HFF-Myc (cell line): ENCODE measurements at regions not wholly inside any gene's neighbourhood (a gene's known extent, or its start where the extent isn't known, plus 50 kb on each side); places are given as distances from the start of the nearest gene placed in this dataset.

Experiments used
- DNase-seq: peaks from one replicate; pipeline ENCODE4 v3.0.0-alpha.2; 2011; ENCODE audit warnings: low read depth; ENCODE audit errors: extremely low read depth
- H3K4me3 ChIP-seq: replicated peaks from 2 replicates; pipeline ENCODE4 v1.5.1; 2011; ENCODE audit warnings: low read depth, mild to moderate bottlenecking, control low read depth, low read length
- TF ChIP-seq, protein P1 (sequence below): IDR thresholded peaks from 2 replicates; pipeline ENCODE4 v1.5.1; 2012; ENCODE audit warnings: mild to moderate bottlenecking, low read depth, low read length, control low read depth; ENCODE audit errors: missing control alignments

DNA sequence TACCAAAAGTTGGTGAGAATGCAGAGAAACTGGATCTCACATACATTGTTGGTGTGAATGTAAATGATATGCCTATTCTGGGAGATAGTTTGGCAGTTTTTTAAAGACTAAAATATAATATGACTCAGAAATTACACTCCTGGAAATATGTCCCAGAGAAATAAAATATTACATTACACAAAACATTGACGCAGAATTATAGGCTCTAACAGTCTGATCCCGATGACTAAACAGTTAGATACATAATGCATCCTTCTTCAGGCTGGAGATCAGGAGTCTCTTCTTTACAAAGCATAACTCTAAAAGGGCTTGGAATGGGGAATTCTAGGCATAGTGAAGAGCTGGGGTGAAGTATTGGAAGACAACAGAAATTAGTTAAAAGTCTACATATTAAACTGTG lies 586.2 kb upstream of the NECTIN3 start:
- no peak overlapping the region for H3K4me3 ChIP-seq
- DNase-seq = no peak
- TF ChIP-seq, protein P1, sequence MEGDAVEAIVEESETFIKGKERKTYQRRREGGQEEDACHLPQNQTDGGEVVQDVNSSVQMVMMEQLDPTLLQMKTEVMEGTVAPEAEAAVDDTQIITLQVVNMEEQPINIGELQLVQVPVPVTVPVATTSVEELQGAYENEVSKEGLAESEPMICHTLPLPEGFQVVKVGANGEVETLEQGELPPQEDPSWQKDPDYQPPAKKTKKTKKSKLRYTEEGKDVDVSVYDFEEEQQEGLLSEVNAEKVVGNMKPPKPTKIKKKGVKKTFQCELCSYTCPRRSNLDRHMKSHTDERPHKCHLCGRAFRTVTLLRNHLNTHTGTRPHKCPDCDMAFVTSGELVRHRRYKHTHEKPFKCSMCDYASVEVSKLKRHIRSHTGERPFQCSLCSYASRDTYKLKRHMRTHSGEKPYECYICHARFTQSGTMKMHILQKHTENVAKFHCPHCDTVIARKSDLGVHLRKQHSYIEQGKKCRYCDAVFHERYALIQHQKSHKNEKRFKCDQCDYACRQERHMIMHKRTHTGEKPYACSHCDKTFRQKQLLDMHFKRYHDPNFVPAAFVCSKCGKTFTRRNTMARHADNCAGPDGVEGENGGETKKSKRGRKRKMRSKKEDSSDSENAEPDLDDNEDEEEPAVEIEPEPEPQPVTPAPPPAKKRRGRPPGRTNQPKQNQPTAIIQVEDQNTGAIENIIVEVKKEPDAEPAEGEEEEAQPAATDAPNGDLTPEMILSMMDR = no peak

DNA sequence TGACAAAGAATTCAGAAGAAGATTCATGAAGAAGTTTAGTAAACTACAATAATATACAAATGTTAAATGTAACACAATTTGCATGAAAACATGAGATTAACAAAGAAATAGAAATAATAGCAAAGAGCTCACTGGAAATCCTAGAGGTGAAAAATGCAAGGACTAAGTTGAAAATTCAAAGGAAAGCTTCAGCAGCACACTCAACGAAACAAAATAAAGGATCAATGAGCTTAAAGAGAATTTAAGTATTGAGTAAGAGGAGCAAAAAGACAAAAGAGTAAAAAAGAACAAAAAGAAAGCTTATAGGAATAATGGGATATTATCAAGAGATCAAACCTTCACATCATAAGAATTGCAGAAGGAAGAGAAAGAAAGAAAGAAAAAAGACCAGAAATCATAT lies 583.8 kb upstream of the NECTIN3 start:
- no peak for DNase-seq
- TF ChIP-seq, protein P1 = no peak
- no peak overlapping the region for H3K4me3 ChIP-seq

DNA sequence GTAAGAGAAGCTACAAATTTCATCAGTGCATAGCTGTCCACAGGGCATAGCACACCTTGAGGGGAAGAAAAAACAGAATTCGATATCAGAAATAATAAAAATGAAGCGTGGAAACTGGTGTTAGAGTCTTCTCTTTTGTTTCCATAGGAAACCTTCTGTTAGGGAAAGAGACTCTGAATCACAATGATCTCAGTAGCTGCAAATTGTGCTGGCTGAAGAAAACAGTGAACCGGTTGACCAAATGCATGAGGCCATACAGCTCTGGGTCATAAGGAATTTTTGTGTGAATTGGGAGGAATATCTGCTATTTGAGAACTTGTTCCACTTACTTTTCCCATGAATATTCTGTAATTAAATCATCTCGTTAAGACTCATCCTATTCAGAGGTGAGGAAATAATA lies 580.2 kb upstream of the NECTIN3 start:
- no peak overlapping the region for H3K4me3 ChIP-seq
- TF ChIP-seq, protein P1 = no peak
- no peak for DNase-seq

DNA sequence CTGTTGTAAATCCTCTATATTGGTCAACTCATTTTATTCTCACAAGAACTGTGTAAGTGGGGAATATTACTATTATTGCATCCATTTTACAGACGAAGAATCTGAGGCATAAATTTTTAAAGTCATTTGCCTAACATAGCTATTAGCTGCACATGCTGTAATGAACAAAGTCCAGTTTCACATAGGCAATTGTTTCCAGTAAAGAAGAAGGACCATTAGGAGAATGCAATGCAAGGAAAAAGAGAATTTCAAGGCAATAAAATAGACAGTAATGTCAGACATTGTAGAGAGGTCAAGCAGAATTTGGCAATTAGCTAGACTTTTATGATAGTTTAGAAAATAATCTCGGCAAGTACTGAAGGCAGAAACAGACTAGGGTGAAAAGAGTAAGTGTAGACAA lies 578.7 kb upstream of the NECTIN3 start:
- H3K4me3 ChIP-seq = no peak overlapping the region
- TF ChIP-seq, protein P1 = no peak

DNA sequence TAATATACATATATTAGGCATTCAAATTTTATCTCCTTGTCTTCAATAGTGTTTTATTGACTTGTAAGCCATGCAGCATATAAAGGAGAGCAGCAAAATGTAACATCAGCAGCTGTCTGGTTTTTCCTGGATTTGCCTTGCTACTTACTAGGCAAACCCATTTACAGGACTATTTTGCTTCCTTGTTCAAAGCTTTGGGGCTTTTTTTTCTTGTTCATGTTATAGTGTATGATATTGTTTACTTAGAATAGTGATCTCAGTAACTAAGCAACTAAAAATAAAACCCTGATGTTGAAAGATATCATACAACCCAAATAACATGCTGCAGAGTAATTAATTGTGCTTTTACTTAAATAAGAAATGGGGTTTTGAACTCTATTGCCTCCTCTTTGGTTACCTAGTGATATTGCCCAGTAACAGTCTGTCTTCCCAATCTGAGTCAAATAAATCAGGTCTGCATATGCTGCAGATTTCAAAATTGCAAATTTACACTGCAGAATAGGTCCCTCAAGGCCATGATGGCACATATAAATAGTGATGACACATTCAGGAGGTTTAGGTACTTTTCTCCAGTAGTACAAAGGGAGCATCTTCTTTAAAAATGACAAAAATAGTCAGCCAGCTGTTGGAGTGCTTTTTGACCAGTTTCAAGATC lies 578.1 kb upstream of the NECTIN3 start:
- H3K4me3 ChIP-seq = no peak overlapping the region
- no peak for DNase-seq
- TF ChIP-seq, protein P1 = no peak

More for the DNA sequence above, 578.7 kb upstream of the NECTIN3 start:
- no peak for DNase-seq

DNA sequence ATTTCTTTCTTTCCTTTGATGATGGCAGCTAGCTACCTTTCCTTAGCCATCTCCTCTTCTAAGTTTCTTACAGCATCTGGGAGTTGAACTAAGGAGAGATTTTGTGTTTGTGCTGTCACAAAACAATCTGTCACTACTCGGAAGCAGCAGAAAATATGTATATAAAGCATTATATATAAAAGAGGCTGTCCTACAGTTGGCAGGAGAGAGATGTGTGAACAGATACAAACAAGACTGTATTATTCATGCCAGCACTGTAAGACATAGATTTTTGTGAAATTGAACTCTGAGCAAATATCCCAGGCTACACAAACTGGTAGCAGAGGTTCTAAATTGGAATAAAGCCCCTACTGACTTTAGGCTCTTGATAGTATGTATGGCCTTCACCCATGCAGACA lies 577.5 kb upstream of the NECTIN3 start:
- no peak overlapping the region for H3K4me3 ChIP-seq
- TF ChIP-seq, protein P1 = no peak

DNA sequence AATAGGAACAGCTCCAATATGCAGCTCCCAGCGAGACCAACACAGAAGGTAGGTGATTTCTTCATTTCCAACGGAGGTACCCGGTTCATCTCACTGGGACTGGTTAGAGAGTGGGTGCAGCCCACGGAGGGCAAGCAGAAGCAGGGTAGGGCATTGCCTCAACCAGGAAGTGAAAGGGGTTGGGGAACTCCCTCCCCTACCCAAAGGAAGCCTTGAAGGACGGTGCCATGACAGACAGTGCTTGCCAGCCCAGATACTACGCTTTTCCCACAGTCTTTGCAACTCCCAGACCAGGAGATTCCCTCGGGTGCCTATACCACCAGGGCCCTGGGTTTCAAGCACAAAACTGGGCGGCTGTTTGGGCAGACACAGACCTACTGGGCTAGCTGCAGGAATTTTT lies 576.9 kb upstream of the NECTIN3 start:
- no peak overlapping the region for H3K4me3 ChIP-seq
- no peak for DNase-seq
- TF ChIP-seq, protein P1 = no peak

More for the DNA sequence above, 577.5 kb upstream of the NECTIN3 start:
- DNase-seq = no peak
